ENCODE measurements at regions not wholly inside any gene's neighbourhood (a gene's known extent, or its start where the extent isn't known, plus 50 kb on each side); places are given as distances from the start of the nearest gene placed in this dataset.

- Histone ChIP-seq H3K9me3 (ENCODE audit: control insufficient read depth in 1 of 2, low read length in 2 of 2) (no peaks in the 10 kb centered on the region), H3K27ac (ENCODE audit: low read depth, low read length) (no peak overlapping the region), H3K4me3 (ENCODE audit: low read depth in 1 of 2, low read length in 2 of 2) (no peak overlapping the region), H3K36me3 (ENCODE audit: control insufficient read depth in 1 of 2, insufficient read depth in 2 of 2, low read length in 2 of 2) (no peaks in the 10 kb centered on the region), H3K9ac (ENCODE audit: low read depth in 1 of 2, low read length in 2 of 2) (no peak overlapping the region), H3K27me3 (ENCODE audit: control insufficient read depth in 1 of 2, insufficient read depth in 2 of 2, low read length in 2 of 2) (no peaks in the 10 kb centered on the region), H3K4me1 (ENCODE audit: control insufficient read depth in 1 of 2, insufficient read depth in 2 of 2, low read length in 2 of 2) (no peaks in the 10 kb centered on the region)
Measured at GRCh38 chr3:22495241-22495640, 707.9 kb upstream of the UBE2E2 start.

- H3K9me3 ChIP-seq (ENCODE audit: control insufficient read depth in 1 of 2, low read length in 2 of 2), result peaks cover 0 to 2% of the 10 kb centered on the region in 2 donors
- H3K4me3 ChIP-seq (ENCODE audit: low read depth in 1 of 2, low read length in 2 of 2), result no peak overlapping the region
- H3K27ac ChIP-seq (ENCODE audit: low read depth, low read length), result no peak overlapping the region
- no peak overlapping the region for H3K9ac ChIP-seq (ENCODE audit: low read depth in 1 of 2, low read length in 2 of 2)
- H3K27me3 ChIP-seq (ENCODE audit: control insufficient read depth in 1 of 2, insufficient read depth in 2 of 2, low read length in 2 of 2), result no peaks in the 10 kb centered on the region
- H3K36me3 ChIP-seq (ENCODE audit: control insufficient read depth in 1 of 2, insufficient read depth in 2 of 2, low read length in 2 of 2), result no peaks in the 10 kb centered on the region
- H3K4me1 ChIP-seq (ENCODE audit: control insufficient read depth in 1 of 2, insufficient read depth in 2 of 2, low read length in 2 of 2), result no peaks in the 10 kb centered on the region
Measured at GRCh38 chr3:22495791-22496190, 707.3 kb upstream of the UBE2E2 start.

GRCh38 chr3:22496641-22497040, 706.5 kb upstream of the UBE2E2 start:
- H3K36me3 ChIP-seq (ENCODE audit: control insufficient read depth in 1 of 2, insufficient read depth in 2 of 2, low read length in 2 of 2), result no peaks in the 10 kb centered on the region
- peaks cover 0 to 4% of the 10 kb centered on the region in 2 donors for H3K9me3 ChIP-seq (ENCODE audit: control insufficient read depth in 1 of 2, low read length in 2 of 2)
- no peaks in the 10 kb centered on the region for H3K27me3 ChIP-seq (ENCODE audit: control insufficient read depth in 1 of 2, insufficient read depth in 2 of 2, low read length in 2 of 2)
- no peaks in the 10 kb centered on the region for H3K4me1 ChIP-seq (ENCODE audit: control insufficient read depth in 1 of 2, insufficient read depth in 2 of 2, low read length in 2 of 2)
- H3K4me3 ChIP-seq (ENCODE audit: low read depth in 1 of 2, low read length in 2 of 2), result no peak overlapping the region
- H3K27ac ChIP-seq (ENCODE audit: low read depth, low read length), result no peak overlapping the region
- H3K9ac ChIP-seq (ENCODE audit: low read depth in 1 of 2, low read length in 2 of 2), result no peak overlapping the region

- Histone ChIP-seq H3K27me3 (ENCODE audit: control insufficient read depth in 1 of 2, insufficient read depth in 2 of 2, low read length in 2 of 2) (no peaks in the 10 kb centered on the region), H3K4me1 (ENCODE audit: control insufficient read depth in 1 of 2, insufficient read depth in 2 of 2, low read length in 2 of 2) (no peaks in the 10 kb centered on the region), H3K27ac (ENCODE audit: low read depth, low read length) (no peak overlapping the region), H3K36me3 (ENCODE audit: control insufficient read depth in 1 of 2, insufficient read depth in 2 of 2, low read length in 2 of 2) (no peaks in the 10 kb centered on the region), H3K4me3 (ENCODE audit: low read depth in 1 of 2, low read length in 2 of 2) (no peak overlapping the region), H3K9ac (ENCODE audit: low read depth in 1 of 2, low read length in 2 of 2) (no peak overlapping the region), H3K9me3 (ENCODE audit: control insufficient read depth in 1 of 2, low read length in 2 of 2) (peaks cover 6 to 7% of the 10 kb centered on the region in 2 donors)
Measured at GRCh38 chr3:22506871-22507270, 696.3 kb upstream of the UBE2E2 start.

GRCh38 chr3:22507709-22508108, 695.4 kb upstream of the UBE2E2 start:
- Histone ChIP-seq H3K27me3 (ENCODE audit: control insufficient read depth in 1 of 2, insufficient read depth in 2 of 2, low read length in 2 of 2) (no peaks in the 10 kb centered on the region), H3K9me3 (ENCODE audit: control insufficient read depth in 1 of 2, low read length in 2 of 2) (peaks cover 4 to 7% of the 10 kb centered on the region in 2 donors), H3K4me1 (ENCODE audit: control insufficient read depth in 1 of 2, insufficient read depth in 2 of 2, low read length in 2 of 2) (no peaks in the 10 kb centered on the region), H3K4me3 (ENCODE audit: low read depth in 1 of 2, low read length in 2 of 2) (no peak overlapping the region), H3K9ac (ENCODE audit: low read depth in 1 of 2, low read length in 2 of 2) (no peak overlapping the region), H3K27ac (ENCODE audit: low read depth, low read length) (no peak overlapping the region), H3K36me3 (ENCODE audit: control insufficient read depth in 1 of 2, insufficient read depth in 2 of 2, low read length in 2 of 2) (no peaks in the 10 kb centered on the region)

GRCh38 chr3:22523925-22524324, 679.2 kb upstream of the UBE2E2 start:
- no peaks in the 10 kb centered on the region for H3K27me3 ChIP-seq (ENCODE audit: control insufficient read depth in 1 of 2, insufficient read depth in 2 of 2, low read length in 2 of 2)
- no peak overlapping the region for H3K9ac ChIP-seq (ENCODE audit: low read depth in 1 of 2, low read length in 2 of 2)
- H3K4me3 ChIP-seq (ENCODE audit: low read depth in 1 of 2, low read length in 2 of 2), result no peak overlapping the region
- H3K36me3 ChIP-seq (ENCODE audit: control insufficient read depth in 1 of 2, insufficient read depth in 2 of 2, low read length in 2 of 2), result no peaks in the 10 kb centered on the region
- H3K9me3 ChIP-seq (ENCODE audit: control insufficient read depth in 1 of 2, low read length in 2 of 2), result peaks cover 0 to 11% of the 10 kb centered on the region in 2 donors
- H3K4me1 ChIP-seq (ENCODE audit: control insufficient read depth in 1 of 2, insufficient read depth in 2 of 2, low read length in 2 of 2), result no peaks in the 10 kb centered on the region
- H3K27ac ChIP-seq (ENCODE audit: low read depth, low read length), result no peak overlapping the region

GRCh38 chr3:22526266-22526837, 676.8 kb upstream of the UBE2E2 start:
- no peaks in the 10 kb centered on the region for H3K27me3 ChIP-seq (ENCODE audit: control insufficient read depth in 1 of 2, insufficient read depth in 2 of 2, low read length in 2 of 2)
- peaks cover 0 to 16% of the 10 kb centered on the region in 2 donors for H3K9me3 ChIP-seq (ENCODE audit: control insufficient read depth in 1 of 2, low read length in 2 of 2)
- H3K36me3 ChIP-seq (ENCODE audit: control insufficient read depth in 1 of 2, insufficient read depth in 2 of 2, low read length in 2 of 2), result no peaks in the 10 kb centered on the region
- H3K4me1 ChIP-seq (ENCODE audit: control insufficient read depth in 1 of 2, insufficient read depth in 2 of 2, low read length in 2 of 2), result no peaks in the 10 kb centered on the region
- no peak overlapping the region for H3K27ac ChIP-seq (ENCODE audit: low read depth, low read length)
- no peak overlapping the region for H3K4me3 ChIP-seq (ENCODE audit: low read depth in 1 of 2, low read length in 2 of 2)
- H3K9ac ChIP-seq (ENCODE audit: low read depth in 1 of 2, low read length in 2 of 2), result no peak overlapping the region

GRCh38 chr3:22536541-22536940, 666.6 kb upstream of the UBE2E2 start:
- no peaks in the 10 kb centered on the region for H3K36me3 ChIP-seq (ENCODE audit: control insufficient read depth in 1 of 2, insufficient read depth in 2 of 2, low read length in 2 of 2)
- H3K4me1 ChIP-seq (ENCODE audit: control insufficient read depth in 1 of 2, insufficient read depth in 2 of 2, low read length in 2 of 2), result no peaks in the 10 kb centered on the region
- H3K9ac ChIP-seq (ENCODE audit: low read depth in 1 of 2, low read length in 2 of 2), result no peak overlapping the region
- peaks cover 0 to 1% of the 10 kb centered on the region in 2 donors for H3K9me3 ChIP-seq (ENCODE audit: control insufficient read depth in 1 of 2, low read length in 2 of 2)
- no peak overlapping the region for H3K4me3 ChIP-seq (ENCODE audit: low read depth in 1 of 2, low read length in 2 of 2)
- H3K27ac ChIP-seq (ENCODE audit: low read depth, low read length), result no peak overlapping the region
- no peaks in the 10 kb centered on the region for H3K27me3 ChIP-seq (ENCODE audit: control insufficient read depth in 1 of 2, insufficient read depth in 2 of 2, low read length in 2 of 2)

GRCh38 chr3:22537560-22537959, 665.6 kb upstream of the UBE2E2 start:
- Histone ChIP-seq H3K27me3 (ENCODE audit: control insufficient read depth in 1 of 2, insufficient read depth in 2 of 2, low read length in 2 of 2) (no peaks in the 10 kb centered on the region), H3K4me3 (ENCODE audit: low read depth in 1 of 2, low read length in 2 of 2) (no peak overlapping the region), H3K27ac (ENCODE audit: low read depth, low read length) (no peak overlapping the region), H3K9me3 (ENCODE audit: control insufficient read depth in 1 of 2, low read length in 2 of 2) (peaks cover 3 to 5% of the 10 kb centered on the region in 2 donors), H3K4me1 (ENCODE audit: control insufficient read depth in 1 of 2, insufficient read depth in 2 of 2, low read length in 2 of 2) (no peaks in the 10 kb centered on the region), H3K9ac (ENCODE audit: low read depth in 1 of 2, low read length in 2 of 2) (no peak overlapping the region), H3K36me3 (ENCODE audit: control insufficient read depth in 1 of 2, insufficient read depth in 2 of 2, low read length in 2 of 2) (no peaks in the 10 kb centered on the region)

- H3K27ac ChIP-seq (ENCODE audit: low read depth, low read length), result no peak overlapping the region
Measured at GRCh38 chr3:22542311-22542710, 660.8 kb upstream of the UBE2E2 start.

More at GRCh38 chr3:22542311-22542710, 660.8 kb upstream of the UBE2E2 start:
- no peak overlapping the region for H3K9ac ChIP-seq (ENCODE audit: low read depth in 1 of 2, low read length in 2 of 2)
- H3K9me3 ChIP-seq (ENCODE audit: control insufficient read depth in 1 of 2, low read length in 2 of 2), result peaks cover 3 to 4% of the 10 kb centered on the region in 2 donors
- no peak overlapping the region for H3K4me3 ChIP-seq (ENCODE audit: low read depth in 1 of 2, low read length in 2 of 2)
- no peaks in the 10 kb centered on the region for H3K36me3 ChIP-seq (ENCODE audit: control insufficient read depth in 1 of 2, insufficient read depth in 2 of 2, low read length in 2 of 2)
- no peaks in the 10 kb centered on the region for H3K4me1 ChIP-seq (ENCODE audit: control insufficient read depth in 1 of 2, insufficient read depth in 2 of 2, low read length in 2 of 2)
- H3K27me3 ChIP-seq (ENCODE audit: control insufficient read depth in 1 of 2, insufficient read depth in 2 of 2, low read length in 2 of 2), result no peaks in the 10 kb centered on the region

Measured in duodenal mucosa (tissue), 2 donors.